Effector memory CD4-positive, alpha-beta T cell (primary cell): ENCODE measurements at regions not wholly inside any gene's neighbourhood (a gene's known extent, or its start where the extent isn't known, plus 50 kb on each side); places are given as distances from the start of the nearest gene placed in this dataset.

Experiments used
- DNase-seq, 3 donors: peaks; one replicate each; pipeline ENCODE4 v3.0.0-alpha.2; 2020
- H3K27ac ChIP-seq: 2 replicates; pipeline ENCODE4 v1.7.0; 2013; ENCODE audit warnings: mild to moderate bottlenecking, low read length, moderate library complexity; ENCODE audit not compliant: insufficient read depth, poor library complexity, severe bottlenecking
- H3K27me3 ChIP-seq: replicated peaks from 2 replicates; pipeline ENCODE4 v1.7.0; 2013; ENCODE audit warnings: mild to moderate bottlenecking, low read length; ENCODE audit not compliant: insufficient read depth, control insufficient read depth, poor library complexity, severe bottlenecking
- H3K36me3 ChIP-seq: 2 replicates; pipeline ENCODE4 v1.7.0; 2013; ENCODE audit warnings: mild to moderate bottlenecking, low read length, moderate library complexity; ENCODE audit not compliant: control insufficient read depth, insufficient read depth
- H3K4me1 ChIP-seq: 2 replicates; pipeline ENCODE4 v1.7.0; 2013; ENCODE audit warnings: low read length, mild to moderate bottlenecking; ENCODE audit not compliant: control insufficient read depth, insufficient read depth, poor library complexity, severe bottlenecking
- H3K4me3 ChIP-seq: 2 replicates; pipeline ENCODE4 v1.7.0; 2013; ENCODE audit warnings: low read length, low read depth, mild to moderate bottlenecking; ENCODE audit not compliant: insufficient read depth, poor library complexity, severe bottlenecking
- H3K9me3 ChIP-seq: 2 replicates; pipeline ENCODE4 v1.7.0; 2013; ENCODE audit warnings: mild to moderate bottlenecking, low read length, moderate library complexity; ENCODE audit not compliant: control insufficient read depth

DNA sequence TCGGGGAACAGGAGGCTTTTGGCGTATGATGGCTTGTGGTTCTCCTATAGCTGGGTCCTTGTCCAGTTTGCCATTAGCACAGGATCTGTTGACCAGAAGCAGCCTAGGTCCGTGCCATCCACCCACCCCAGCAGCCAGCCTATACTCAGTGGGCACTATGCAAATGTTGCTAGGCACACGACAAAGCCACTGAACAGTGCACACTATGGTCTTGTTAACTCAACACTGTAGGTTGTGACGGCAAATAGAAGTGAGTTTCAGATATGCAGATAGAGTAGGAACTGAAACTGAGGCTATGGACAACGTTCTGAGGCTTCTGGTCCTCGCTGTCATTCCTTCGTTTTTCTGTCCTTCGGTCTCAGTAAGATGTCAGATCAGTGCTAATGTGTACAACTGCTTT, 541.3 kb upstream of the TENM3 start:
- no peaks in the 10 kb centered on the region for H3K36me3 ChIP-seq
- H3K9me3 ChIP-seq: no peaks in the 10 kb centered on the region
- DNase-seq: no peak
- H3K27me3 ChIP-seq: no peaks in the 10 kb centered on the region
- no peak overlapping the region for H3K4me3 ChIP-seq
- H3K4me1 ChIP-seq: no peaks in the 10 kb centered on the region
- no peak overlapping the region for H3K27ac ChIP-seq

DNA sequence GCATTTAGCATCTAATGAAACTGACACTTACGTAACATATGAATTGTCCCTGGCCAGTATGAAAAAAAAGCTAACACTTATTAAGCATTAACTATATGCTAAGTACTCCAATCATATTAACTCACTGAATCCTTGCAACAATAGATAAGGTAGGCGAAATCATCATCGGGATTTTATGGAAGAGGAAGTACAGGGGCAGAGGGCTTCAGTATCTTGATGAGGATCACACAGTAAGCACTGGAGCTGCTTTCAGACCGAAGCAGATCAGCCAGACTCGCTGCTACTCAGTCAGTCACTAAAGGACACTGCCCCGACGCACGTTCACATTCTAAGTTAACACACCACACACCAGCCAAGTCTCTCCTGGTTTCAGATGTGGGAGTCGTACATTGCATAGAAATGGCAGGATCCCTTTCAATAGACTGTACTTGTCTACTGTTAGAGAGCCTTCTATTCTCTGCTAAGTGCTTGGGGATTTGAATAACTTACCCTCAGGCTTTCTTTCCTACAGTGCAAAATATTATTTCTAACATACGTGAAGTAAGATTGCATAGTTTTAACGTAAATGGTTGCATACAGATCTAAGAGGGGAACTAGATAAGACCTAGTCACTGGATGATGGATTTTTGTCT, 540.2 kb upstream of the TENM3 start:
- Histone ChIP-seq H3K27me3 (no peaks in the 10 kb centered on the region), H3K4me1 (no peaks in the 10 kb centered on the region), H3K4me3 (no peak overlapping the region), H3K27ac (no peak overlapping the region), H3K9me3 (no peaks in the 10 kb centered on the region), H3K36me3 (no peaks in the 10 kb centered on the region)
- no peak for DNase-seq

DNA sequence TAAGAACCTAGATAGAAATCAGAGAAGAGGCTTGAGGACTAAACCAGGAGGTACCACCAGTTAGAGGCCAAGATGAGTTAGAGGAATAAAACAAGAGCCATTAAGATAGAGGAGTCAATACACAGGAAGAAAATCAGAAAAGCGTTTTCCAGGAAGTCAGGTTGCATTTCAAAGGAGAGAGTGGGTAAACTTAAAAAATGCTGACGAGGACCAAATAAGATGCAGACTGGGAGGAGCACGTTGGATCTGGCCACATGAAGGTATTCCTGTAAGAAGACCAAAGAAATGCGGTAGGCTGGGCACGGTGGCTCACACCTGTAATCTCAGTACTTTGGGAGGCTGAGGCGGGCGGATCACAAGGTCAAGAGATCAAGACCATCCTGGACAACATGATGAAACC, 533.1 kb upstream of the TENM3 start:
- Histone ChIP-seq H3K27me3 (no peaks in the 10 kb centered on the region), H3K27ac (no peak overlapping the region), H3K4me3 (no peak overlapping the region), H3K36me3 (no peaks in the 10 kb centered on the region), H3K4me1 (no peaks in the 10 kb centered on the region), H3K9me3 (no peaks in the 10 kb centered on the region)
- DNase-seq: no peak

DNA sequence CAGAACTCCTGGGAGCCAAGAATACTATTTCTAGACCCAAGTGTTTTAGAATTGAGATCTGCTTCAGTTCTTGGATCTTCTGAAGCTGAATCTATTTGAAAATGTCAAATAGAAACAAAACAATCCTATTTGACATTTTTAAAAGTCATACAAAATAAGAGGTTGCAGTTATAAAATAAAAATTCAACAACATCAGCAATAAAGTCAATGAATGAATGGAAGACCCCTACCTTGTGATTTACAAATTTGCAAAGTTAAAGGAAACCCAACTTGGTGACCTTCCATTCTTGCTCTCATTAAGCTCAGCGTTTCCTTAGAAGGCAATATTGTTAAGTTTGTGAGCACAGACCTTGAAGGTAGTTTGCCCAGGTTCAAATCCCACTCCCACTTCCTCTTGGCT, 531.8 kb upstream of the TENM3 start:
- no peak overlapping the region for H3K4me3 ChIP-seq

DNA sequence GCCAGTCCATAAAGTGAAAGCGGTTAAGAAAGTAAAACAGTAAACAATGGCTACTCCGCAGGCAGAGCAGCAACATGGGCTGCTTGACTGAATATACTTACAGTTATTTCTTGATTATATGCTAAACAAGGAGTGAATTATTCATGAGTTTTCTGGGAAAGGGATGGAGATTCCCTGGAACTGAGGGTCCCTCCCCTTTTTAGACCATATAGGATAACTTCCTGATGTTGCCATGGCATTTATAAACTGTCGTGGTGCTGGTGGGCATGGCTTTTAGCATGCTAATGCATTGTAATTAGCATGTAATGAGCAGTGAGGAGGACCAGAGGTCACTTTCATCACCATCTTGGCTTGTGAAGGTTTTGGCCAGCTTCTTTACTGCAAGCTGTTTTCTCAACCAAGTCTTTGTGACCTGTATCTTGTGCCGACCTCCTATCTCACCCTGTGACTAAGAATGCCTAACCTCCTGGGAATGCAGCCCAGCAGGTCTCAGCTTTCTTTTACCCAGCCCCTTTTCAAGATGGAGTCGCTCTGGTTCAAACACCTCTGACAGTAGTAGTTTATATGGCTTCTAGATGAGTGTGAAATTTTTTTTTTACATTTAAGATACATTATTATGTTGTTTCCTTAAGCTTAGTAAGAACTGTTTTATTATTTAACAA, 514.8 kb upstream of the TENM3 start:
- no peaks in the 10 kb centered on the region for H3K9me3 ChIP-seq
- no peaks in the 10 kb centered on the region for H3K36me3 ChIP-seq
- no peak overlapping the region for H3K4me3 ChIP-seq
- no peak for DNase-seq
- no peaks in the 10 kb centered on the region for H3K27me3 ChIP-seq
- no peaks in the 10 kb centered on the region for H3K4me1 ChIP-seq
- no peak overlapping the region for H3K27ac ChIP-seq

More for the DNA sequence above, 531.8 kb upstream of the TENM3 start:
- Histone ChIP-seq H3K27me3 (no peaks in the 10 kb centered on the region), H3K27ac (no peak overlapping the region), H3K9me3 (no peaks in the 10 kb centered on the region), H3K36me3 (no peaks in the 10 kb centered on the region), H3K4me1 (no peaks in the 10 kb centered on the region)
- no peak for DNase-seq

DNA sequence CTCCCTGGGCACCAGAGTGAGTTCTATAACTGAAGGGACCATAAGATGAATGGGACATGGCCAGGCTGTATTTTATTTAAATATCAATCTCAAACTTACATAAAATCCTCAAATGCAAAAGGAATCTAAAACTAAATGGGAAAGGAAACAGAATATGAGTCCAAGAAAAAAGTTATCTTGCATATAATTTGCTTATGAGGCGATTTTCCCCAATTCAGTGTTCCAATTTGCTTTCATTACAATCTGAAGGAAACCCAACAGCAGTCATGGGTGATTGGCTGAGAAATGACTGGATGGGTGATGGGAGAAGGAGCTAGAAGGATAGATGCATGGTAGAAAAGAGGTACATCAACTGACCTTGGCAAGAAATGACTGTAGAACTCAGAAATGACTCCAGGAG, 511.3 kb upstream of the TENM3 start:
- DNase-seq: no peak
- H3K27me3 ChIP-seq: no peaks in the 10 kb centered on the region
- no peaks in the 10 kb centered on the region for H3K4me1 ChIP-seq
- no peaks in the 10 kb centered on the region for H3K9me3 ChIP-seq
- no peak overlapping the region for H3K4me3 ChIP-seq
- H3K36me3 ChIP-seq: no peaks in the 10 kb centered on the region
- no peak overlapping the region for H3K27ac ChIP-seq

DNA sequence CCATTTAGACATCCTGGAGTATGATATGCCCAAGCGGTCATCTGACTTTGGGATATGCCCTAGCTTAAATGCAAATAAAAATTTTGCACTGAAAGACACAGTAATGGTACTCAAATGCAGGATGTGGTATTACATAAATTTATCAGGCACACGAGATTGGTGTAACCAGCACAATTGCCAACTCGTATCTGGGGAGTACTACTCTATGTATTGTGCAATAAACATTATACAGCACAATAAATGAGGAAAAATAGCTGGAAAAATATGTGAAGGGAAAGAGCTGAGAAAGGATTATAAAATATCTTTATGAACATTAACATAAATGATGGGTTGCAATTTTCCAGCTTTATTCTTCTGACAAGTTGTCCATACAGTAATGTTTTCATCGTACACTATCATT, 505.5 kb upstream of the TENM3 start:
- H3K27ac ChIP-seq: no peak overlapping the region
- H3K9me3 ChIP-seq: no peaks in the 10 kb centered on the region
- H3K27me3 ChIP-seq: no peaks in the 10 kb centered on the region
- H3K4me3 ChIP-seq: no peak overlapping the region
- no peak for DNase-seq
- no peaks in the 10 kb centered on the region for H3K4me1 ChIP-seq
- H3K36me3 ChIP-seq: no peaks in the 10 kb centered on the region

DNA sequence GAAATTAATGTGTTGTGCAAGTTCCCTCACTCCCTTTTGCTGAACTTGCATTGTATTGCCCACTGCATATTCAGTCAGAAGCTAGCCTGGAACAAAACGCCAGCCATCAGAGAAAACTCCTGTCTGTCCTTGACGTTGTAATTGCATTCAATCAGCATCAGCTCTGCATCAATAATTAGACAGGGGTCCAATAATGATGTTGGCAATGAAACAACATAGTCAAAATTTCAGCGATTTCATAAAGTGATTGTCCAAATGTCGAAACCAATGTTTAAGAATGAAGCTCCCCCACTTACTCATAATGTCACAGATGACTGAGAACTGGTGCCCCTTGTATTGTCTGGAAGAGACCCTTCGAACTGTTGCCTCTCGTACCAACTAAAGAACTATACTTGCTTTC, 504.2 kb upstream of the TENM3 start:
- no peak for DNase-seq
- Histone ChIP-seq H3K4me3 (no peak overlapping the region), H3K27me3 (no peaks in the 10 kb centered on the region), H3K4me1 (no peaks in the 10 kb centered on the region), H3K27ac (no peak overlapping the region), H3K36me3 (no peaks in the 10 kb centered on the region), H3K9me3 (no peaks in the 10 kb centered on the region)

DNA sequence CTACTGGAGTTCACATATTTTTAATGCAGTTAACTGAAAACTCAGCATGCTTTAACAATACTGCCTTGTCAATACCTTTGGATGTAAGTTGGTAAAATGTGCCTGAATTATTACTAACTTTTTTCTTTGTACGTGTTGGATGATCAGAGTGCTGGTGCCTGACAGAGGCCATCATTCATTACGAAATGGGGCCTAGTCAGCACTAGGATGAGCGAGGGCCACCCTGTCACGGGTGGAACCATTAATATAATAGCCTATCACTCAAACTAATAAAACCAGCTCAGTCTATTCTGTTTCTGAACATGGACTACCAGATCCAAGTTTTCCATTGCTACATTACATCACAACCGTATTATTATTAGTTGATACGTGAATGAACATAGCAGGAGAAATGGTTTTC, 501.7 kb upstream of the TENM3 start:
- H3K27ac ChIP-seq: no peak overlapping the region
- H3K4me1 ChIP-seq: no peaks in the 10 kb centered on the region
- DNase-seq: no peak
- H3K36me3 ChIP-seq: no peaks in the 10 kb centered on the region
- no peaks in the 10 kb centered on the region for H3K27me3 ChIP-seq
- H3K4me3 ChIP-seq: no peak overlapping the region
- no peaks in the 10 kb centered on the region for H3K9me3 ChIP-seq

DNA sequence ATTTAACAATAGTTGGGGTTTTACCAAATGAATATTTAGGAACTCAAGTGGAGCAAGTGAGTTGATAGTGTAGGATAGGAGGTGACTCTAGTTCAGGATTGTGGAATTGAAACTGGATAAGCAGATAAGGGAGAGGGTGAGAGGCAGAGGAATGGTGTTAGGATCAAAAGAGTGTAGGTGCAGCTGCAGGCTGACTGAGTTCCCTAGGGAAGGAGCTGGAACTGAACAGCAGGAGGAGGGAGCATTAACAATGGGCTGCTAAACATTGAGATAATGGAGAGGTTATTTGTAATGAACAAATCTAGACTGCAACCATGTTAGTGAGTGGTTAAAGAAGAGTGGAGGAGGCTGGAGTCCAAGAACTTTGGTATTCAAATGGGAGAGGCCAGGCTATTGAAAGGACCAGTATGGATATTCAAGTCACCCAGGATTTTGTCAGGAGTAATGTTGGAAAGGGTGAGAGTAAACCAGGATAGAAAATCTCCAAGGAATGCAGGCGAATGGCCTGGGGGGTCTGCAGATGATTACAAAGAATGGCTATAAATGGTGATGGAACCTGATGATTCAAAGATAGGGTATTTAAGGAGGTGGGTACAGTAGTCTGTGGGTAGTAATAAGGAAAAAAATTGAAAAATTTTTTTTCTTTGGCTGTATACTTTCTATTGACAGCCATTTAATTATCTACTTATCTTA, 497.1 kb upstream of the TENM3 start:
- H3K36me3 ChIP-seq: no peaks in the 10 kb centered on the region
- H3K9me3 ChIP-seq: no peaks in the 10 kb centered on the region
- no peak overlapping the region for H3K27ac ChIP-seq
- no peak overlapping the region for H3K4me3 ChIP-seq
- DNase-seq: no peak
- no peaks in the 10 kb centered on the region for H3K27me3 ChIP-seq
- H3K4me1 ChIP-seq: no peaks in the 10 kb centered on the region
